ENCODE measurements at regions not wholly inside any gene's neighbourhood (a gene's known extent, or its start where the extent isn't known, plus 50 kb on each side); places are given as distances from the start of the nearest gene placed in this dataset.

DNA sequence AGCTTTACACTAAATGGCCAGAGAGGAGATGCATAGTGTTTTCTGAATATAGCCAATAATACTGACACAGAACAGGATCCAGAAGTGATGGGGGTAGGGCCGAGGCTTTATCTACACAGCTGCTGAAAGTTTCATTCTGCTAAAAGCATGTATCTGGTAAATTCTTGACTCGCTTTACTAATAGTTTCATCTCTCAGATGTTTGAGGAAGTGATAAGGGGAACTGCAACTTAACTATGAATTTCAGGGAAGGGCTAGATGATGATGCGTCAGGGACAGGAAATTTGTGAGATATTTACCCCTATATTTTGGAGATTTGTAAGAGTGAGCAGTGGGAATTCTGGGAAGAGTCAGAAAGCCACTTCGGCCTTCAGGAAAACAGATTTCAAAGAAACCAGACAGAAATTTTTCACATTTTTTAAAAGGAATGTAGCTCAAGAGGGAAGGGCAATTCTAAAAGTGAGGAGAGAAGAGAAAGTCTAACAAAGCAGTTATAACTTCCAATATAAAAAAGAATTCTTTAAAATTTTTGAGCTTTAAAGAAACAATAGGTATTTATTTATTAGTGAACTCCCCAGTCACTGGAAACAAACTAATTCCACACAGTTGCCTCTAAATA is 243.1 kb downstream of the BCAT1 start:
- no peak for TF ChIP-seq EZH2 (IDR thresholded peaks at IDR 0.05; ENCODE audit: borderline replicate concordance)
- TF ChIP-seq, protein P1, sequence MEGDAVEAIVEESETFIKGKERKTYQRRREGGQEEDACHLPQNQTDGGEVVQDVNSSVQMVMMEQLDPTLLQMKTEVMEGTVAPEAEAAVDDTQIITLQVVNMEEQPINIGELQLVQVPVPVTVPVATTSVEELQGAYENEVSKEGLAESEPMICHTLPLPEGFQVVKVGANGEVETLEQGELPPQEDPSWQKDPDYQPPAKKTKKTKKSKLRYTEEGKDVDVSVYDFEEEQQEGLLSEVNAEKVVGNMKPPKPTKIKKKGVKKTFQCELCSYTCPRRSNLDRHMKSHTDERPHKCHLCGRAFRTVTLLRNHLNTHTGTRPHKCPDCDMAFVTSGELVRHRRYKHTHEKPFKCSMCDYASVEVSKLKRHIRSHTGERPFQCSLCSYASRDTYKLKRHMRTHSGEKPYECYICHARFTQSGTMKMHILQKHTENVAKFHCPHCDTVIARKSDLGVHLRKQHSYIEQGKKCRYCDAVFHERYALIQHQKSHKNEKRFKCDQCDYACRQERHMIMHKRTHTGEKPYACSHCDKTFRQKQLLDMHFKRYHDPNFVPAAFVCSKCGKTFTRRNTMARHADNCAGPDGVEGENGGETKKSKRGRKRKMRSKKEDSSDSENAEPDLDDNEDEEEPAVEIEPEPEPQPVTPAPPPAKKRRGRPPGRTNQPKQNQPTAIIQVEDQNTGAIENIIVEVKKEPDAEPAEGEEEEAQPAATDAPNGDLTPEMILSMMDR (IDR thresholded peaks at IDR 0.05; ENCODE audit: poor library complexity): no peak
